Left renal pelvis (tissue), 4 donors: ENCODE measurements at regions not wholly inside any gene's neighbourhood (a gene's known extent, or its start where the extent isn't known, plus 50 kb on each side); places are given as distances from the start of the nearest gene placed in this dataset.

ENCODE experiments used
- DNase-seq, 4 donors: peaks; one replicate each; pipeline ENCODE4 v3.0.0-alpha.2; 2013; ENCODE audit warnings: low read depth in 4 of 4, low spot score in 3 of 4

DNA sequence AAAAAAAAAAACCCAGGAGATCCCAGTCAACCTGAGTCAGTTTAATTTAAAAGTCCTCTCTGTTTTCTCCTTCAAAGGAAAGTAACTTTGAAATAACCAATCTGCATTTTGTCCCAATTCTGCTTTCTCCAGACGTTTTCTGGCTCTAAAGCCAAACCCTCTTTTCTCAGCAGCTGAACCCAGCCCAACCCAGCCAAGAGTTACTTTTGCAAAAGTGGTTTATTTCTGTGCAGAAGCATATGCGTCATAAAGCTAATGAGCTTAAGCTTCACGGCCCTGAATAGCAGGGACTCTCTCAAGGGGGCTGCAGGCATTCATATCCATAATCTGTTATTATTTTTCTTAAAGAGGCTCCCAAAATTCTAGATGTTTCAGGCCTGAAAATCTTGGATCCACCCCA lies 176.6 kb downstream of the GALC start:
- no peak for DNase-seq

- no peak for DNase-seq
Measured at GRCh38 chr14:87815121-87815520, 177.9 kb downstream of the GALC start.

- no peak for DNase-seq
Measured at GRCh38 chr14:87813686-87814085, 179.3 kb downstream of the GALC start.

GRCh38 chr14:87813211-87813610 lies 179.8 kb downstream of the GALC start:
- DNase-seq, result no peak

- DNase-seq, result no peak
Measured at GRCh38 chr14:87811246-87811645, 181.7 kb downstream of the GALC start.

- no peak for DNase-seq
Measured at GRCh38 chr14:87810711-87811110, 182.3 kb downstream of the GALC start.

GRCh38 chr14:87809261-87809660 lies 183.7 kb downstream of the GALC start:
- DNase-seq, result no peak

- DNase-seq, result no peak
Measured at GRCh38 chr14:87805315-87805723, 187.7 kb downstream of the GALC start.

DNA sequence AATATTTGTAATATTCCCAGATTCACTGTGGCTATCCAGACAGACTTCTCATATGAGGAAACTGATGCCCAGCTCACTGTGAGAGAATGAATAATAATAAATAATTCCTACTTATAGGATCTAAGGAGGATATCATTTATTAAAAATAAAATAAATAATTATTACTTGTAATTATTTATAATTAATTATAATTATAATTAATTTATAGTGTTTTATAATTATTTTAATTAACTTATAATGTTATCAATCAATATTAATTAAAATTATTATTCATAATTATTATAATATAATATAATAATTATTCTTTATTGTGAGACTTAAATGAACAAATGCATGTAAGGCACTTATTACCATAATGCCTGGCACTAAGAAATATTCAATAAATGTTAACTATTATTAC lies 192.8 kb downstream of the GALC start:
- DNase-seq, result no peak

- DNase-seq, result no peak
Measured at GRCh38 chr14:87799400-87799799, 193.6 kb downstream of the GALC start.

DNA sequence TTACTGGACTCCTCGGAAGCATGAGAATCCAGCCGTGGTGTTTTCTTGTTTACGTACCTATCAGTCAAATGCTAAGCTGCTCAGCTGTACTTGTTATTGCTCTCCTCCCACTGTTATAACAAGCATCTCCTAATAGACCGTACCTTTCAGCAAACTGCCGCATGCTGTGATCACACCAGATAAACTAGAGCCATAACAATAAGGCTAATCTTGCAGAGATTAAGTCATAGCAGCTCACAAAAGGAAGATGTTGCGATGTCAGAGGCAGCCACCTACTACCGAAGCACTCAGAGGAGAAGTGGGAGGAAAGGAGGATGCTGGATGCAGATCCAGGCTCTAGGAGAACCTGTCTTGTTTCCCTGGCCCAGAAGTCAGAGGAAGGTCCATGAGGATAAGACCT lies 196.0 kb downstream of the GALC start:
- no peak for DNase-seq

DNA sequence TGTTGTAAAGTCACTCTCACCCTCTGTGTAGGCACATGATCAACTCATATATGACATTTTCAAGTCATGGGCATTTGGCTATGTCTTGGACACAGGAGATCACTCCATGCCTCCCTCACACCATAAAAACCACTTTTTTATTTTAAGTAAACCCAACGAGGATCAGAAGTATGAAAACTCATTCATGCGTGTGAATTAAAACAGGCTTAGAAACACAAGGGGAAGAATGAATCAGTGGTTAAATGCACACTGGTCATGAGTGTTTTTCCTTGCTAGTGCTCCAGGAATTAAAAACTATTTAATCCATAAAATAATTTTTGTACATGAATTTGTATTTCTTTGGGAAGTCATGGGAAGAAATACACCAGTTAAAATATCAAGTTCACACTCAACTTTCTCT lies 198.4 kb downstream of the GALC start:
- no peak for DNase-seq

GRCh38 chr14:87785897-87786296 lies 207.1 kb downstream of the GALC start:
- no peak for DNase-seq

GRCh38 chr14:87784386-87784785 lies 208.6 kb downstream of the GALC start:
- DNase-seq, result no peak

DNA sequence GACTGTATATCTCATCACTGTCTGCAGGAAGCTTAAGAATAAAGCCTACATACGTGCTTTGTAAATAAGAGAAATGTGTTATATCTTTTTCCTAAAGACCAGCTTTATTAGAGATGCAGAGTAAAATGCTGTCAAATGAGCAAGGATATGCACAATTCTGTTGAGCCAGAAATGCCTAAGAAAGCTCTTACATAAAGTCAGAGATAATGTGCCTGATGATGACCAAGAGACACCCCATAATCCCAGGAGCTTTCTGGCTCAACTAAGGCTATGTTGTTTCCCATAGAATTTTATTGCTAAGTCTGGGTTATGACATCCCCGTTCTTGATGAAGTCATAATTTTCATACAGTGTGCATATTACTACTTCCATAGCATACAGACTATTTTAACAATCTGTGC lies 209.9 kb downstream of the GALC start:
- no peak for DNase-seq

DNA sequence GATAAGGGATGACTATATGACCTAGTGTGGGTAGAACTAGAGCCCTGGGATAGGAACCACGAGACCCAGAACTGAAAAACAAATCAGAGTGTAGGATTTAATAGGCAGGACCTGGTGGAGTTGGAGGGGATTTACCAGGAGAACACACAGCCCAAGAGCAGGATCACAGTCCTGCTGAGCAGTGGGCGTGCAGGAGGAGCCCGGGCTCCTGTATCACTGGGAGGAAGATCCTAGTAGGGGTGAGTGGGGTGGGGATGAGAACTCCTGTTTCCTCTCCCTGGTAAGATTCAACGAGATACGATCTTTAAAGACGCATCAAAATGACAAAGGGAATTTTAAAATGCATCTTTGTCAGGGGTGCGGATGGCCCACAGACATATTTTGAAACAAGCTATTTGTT lies 220.1 kb downstream of the GALC start:
- DNase-seq, result no peak

DNA sequence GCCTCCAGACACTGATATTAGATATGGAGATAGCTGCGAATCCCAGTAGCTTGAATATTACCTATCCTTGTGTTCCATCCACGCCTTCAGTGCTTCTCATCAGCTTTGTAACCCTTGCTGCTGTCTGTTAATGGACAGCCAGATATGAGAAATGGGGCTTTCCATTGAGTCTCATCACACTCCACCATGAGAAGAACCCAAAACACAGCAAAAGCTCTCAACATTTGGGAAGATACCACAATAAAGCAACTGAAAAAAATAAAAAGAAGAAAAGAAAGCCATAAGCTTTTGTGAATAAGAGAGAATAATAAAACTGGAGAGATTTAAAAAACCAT lies 225.4 kb downstream of the GALC start:
- DNase-seq, result no peak

DNA sequence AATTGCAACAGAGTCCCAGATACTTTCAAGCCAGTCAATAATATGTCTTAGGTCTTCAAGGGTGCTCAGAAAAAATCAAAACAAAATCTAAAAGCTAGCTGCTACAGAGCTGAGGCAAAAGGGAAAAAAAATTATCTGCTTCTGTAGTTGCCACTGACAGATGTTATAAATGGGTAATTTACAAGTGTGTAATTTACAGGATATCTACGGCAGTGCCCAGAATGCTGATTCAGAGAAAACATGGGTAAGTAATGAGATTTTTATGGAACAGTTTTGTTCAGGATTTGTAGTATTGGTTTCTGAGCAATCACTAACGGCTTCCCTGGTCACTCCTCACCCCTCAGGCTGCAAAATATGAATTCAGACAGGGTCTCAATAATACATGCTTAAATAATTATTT lies 234.1 kb downstream of the GALC start:
- no peak for DNase-seq

- DNase-seq, result no peak
Measured at GRCh38 chr14:87756661-87757060, 236.3 kb downstream of the GALC start.

GRCh38 chr14:87754520-87755223 lies 238.3 kb downstream of the GALC start:
- no peak for DNase-seq

GRCh38 chr14:87748558-87748957 lies 244.4 kb downstream of the GALC start:
- DNase-seq, result no peak

DNA sequence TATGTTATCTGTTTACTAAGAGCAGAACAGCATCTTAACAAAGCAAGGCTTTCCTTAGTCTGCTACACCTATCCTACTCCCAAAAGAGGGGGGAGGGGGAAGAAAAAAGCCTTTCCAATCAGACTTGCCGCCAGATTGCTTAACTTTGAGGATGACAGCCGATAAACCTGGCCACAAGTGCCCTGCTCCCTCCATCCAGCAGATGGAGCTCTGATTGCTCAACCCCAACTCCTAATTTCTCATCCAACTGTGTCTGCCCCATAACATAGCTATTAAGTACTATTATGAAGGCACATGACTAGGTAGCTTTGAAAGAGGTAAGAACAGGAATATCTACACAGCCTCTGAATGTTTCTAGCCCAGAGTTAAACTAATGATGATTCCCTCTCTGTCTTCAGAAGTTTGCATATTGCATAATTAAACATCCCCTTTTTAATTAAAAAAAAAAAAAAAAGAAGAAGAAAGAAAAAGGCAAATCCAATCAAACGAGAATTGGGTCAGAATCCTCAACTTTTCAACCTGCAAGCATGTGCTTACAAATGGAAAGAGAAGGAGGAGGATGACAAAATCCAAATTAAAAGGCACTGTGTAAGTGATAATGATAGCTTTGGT lies 247.4 kb downstream of the GALC start:
- DNase-seq, result no peak
